Peyer's patch (tissue), 4 donors: ENCODE measurements at regions not wholly inside any gene's neighbourhood (a gene's known extent, or its start where the extent isn't known, plus 50 kb on each side); places are given as distances from the start of the nearest gene placed in this dataset.

Experiments
- CTCF ChIP-seq, 6 experiments: fragments of 450-650 bp in 4 of 6; fragments of 200-600 bp in 2 of 6; sonication (generic) in 1 of 6; IDR thresholded peaks; one replicate each; pipeline ENCODE4 v1.5.1; 2017 to 2019; ENCODE audit warnings: antibody characterized with exemption in 6 of 6, mild to moderate bottlenecking in 3 of 6, moderate library complexity in 1 of 6
- POLR2A ChIP-seq, 2 donors: fragments of 450-650 bp; IDR thresholded peaks; one replicate each; pipeline ENCODE4 v1.5.1; 2017; ENCODE audit warnings: antibody characterized with exemption in 2 of 2, mild to moderate bottlenecking in 2 of 2, moderate library complexity in 2 of 2

GRCh38 chr2:187050409-187050998, 201.5 kb upstream of the ZSWIM2 start:
- TF ChIP-seq CTCF (IDR thresholded peaks at IDR 0.05) (no peak), POLR2A (IDR thresholded peaks at IDR 0.05) (no peak)
